Liver (tissue), 8 donors: ENCODE measurements at regions not wholly inside any gene's neighbourhood (a gene's known extent, or its start where the extent isn't known, plus 50 kb on each side); places are given as distances from the start of the nearest gene placed in this dataset.

Source experiments
- DNase-seq: peaks from one replicate; pipeline ENCODE4 v3.0.0-alpha.2; 2017; ENCODE audit warnings: low spot score
- H3K27ac ChIP-seq, 2 donors: one replicate each; pipeline ENCODE4 v1.7.0; 2013; ENCODE audit warnings: inconsistent platforms in 2 of 2, low read length in 2 of 2, control low read depth in 1 of 2, low read depth in 1 of 2, mild to moderate bottlenecking in 1 of 2
- H3K27me3 ChIP-seq, 4 donors: one replicate each; pipeline versions ENCODE4 v1.6.1 to v1.7.0; 2013; ENCODE audit warnings: low read length in 3 of 4, inconsistent platforms in 1 of 4, mild to moderate bottlenecking in 1 of 4, moderate library complexity in 1 of 4; ENCODE audit not compliant: control insufficient read depth in 4 of 4, insufficient read depth in 4 of 4
- H3K36me3 ChIP-seq, 4 donors: one replicate each; pipeline versions ENCODE4 v1.6.1 to v1.7.0; 2013; ENCODE audit warnings: low read length in 3 of 4, mild to moderate bottlenecking in 3 of 4, low read depth in 1 of 4, moderate library complexity in 1 of 4; ENCODE audit not compliant: control insufficient read depth in 4 of 4, insufficient read depth in 3 of 4
- H3K4me1 ChIP-seq, 4 donors: one replicate each; pipeline versions ENCODE4 v1.6.1 to v1.7.0; 2013; ENCODE audit warnings: low read length in 3 of 4, mild to moderate bottlenecking in 3 of 4, moderate library complexity in 1 of 4; ENCODE audit not compliant: control insufficient read depth in 4 of 4, insufficient read depth in 4 of 4
- H3K4me3 ChIP-seq, 3 donors: one replicate each; pipeline versions ENCODE4 v1.6.1 to v1.7.0; 2013; ENCODE audit warnings: low read length in 3 of 3, control low read depth in 1 of 3, low read depth in 1 of 3, mild to moderate bottlenecking in 1 of 3
- H3K9ac ChIP-seq, 2 donors: one replicate each; pipeline ENCODE4 v1.7.0; 2013; ENCODE audit warnings: low read length in 2 of 2, mild to moderate bottlenecking in 2 of 2, moderate library complexity in 2 of 2, control low read depth in 1 of 2, low read depth in 1 of 2
- H3K9me3 ChIP-seq, 4 donors: one replicate each; pipeline versions ENCODE4 v1.6.1 to v1.7.0; 2013; ENCODE audit warnings: low read length in 3 of 4; ENCODE audit not compliant: control insufficient read depth in 4 of 4
- ATF3 ChIP-seq: IDR thresholded peaks from 2 replicates; pipeline ENCODE4 v1.6.1; 2016; ENCODE audit warnings: antibody characterized with exemption
- EGR1 ChIP-seq, 2 donors: IDR thresholded peaks; 2 replicates each; pipeline ENCODE4 v1.6.1; 2016 to 2018; ENCODE audit warnings: antibody characterized with exemption in 2 of 2, low read depth in 2 of 2
- FOXA1 ChIP-seq: IDR thresholded peaks from 2 replicates; pipeline ENCODE4 v1.6.1; 2016; ENCODE audit warnings: antibody characterized with exemption
- FOXA2 ChIP-seq: IDR thresholded peaks from 2 replicates; pipeline ENCODE4 v1.6.1; 2016; ENCODE audit warnings: antibody characterized with exemption
- GABPA ChIP-seq, 2 donors: IDR thresholded peaks in 1 of 2; conservative IDR thresholded peaks in 1 of 2; 2 replicates each; pipeline ENCODE4 v1.6.1; 2016; ENCODE audit warnings: antibody characterized with exemption in 2 of 2, mild to moderate bottlenecking in 1 of 2, moderate library complexity in 1 of 2
- HNF4A ChIP-seq, 2 donors: conservative IDR thresholded peaks; 2 replicates each; pipeline ENCODE4 v1.6.1; 2016; ENCODE audit warnings: antibody characterized with exemption in 2 of 2, mild to moderate bottlenecking in 2 of 2
- HNF4G ChIP-seq: IDR thresholded peaks from 2 replicates; pipeline ENCODE4 v1.6.1; 2016; ENCODE audit warnings: antibody characterized with exemption
- NR2F2 ChIP-seq: IDR thresholded peaks from 2 replicates; pipeline ENCODE4 v1.6.1; 2016; ENCODE audit warnings: antibody characterized with exemption
- RAD21 ChIP-seq, 2 donors: IDR thresholded peaks; 2 replicates each; pipeline ENCODE4 v1.6.1; 2016; ENCODE audit warnings: antibody characterized with exemption in 2 of 2, mild to moderate bottlenecking in 2 of 2
- REST ChIP-seq: IDR thresholded peaks from 2 replicates; pipeline ENCODE4 v1.6.1; 2016; ENCODE audit warnings: antibody characterized with exemption, mild to moderate bottlenecking
- SP1 ChIP-seq: IDR thresholded peaks from 2 replicates; pipeline ENCODE4 v1.6.1; 2018; ENCODE audit warnings: antibody characterized with exemption, mild to moderate bottlenecking
- TAF1 ChIP-seq: conservative IDR thresholded peaks from 2 replicates; pipeline ENCODE4 v1.6.1; 2016; ENCODE audit warnings: antibody characterized with exemption, mild to moderate bottlenecking
- YY1 ChIP-seq: IDR thresholded peaks from 2 replicates; pipeline ENCODE4 v1.6.1; 2016; ENCODE audit warnings: antibody characterized with exemption, mild to moderate bottlenecking
- ZBTB33 ChIP-seq: IDR thresholded peaks from 2 replicates; pipeline ENCODE4 v1.6.1; 2016; ENCODE audit warnings: antibody characterized with exemption
- WGBS: extraction: QIAGEN DNeasy Blood & Tissue Kit; methylation state at CpG from one replicate; pipeline ENCODE4 v1.1.7; 2013; 5-methylcytosine and 5-hydroxymethylcytosine counted together
- TF ChIP-seq, protein P1 (sequence below): fragments of 150-350 bp; IDR thresholded peaks from 2 replicates; pipeline ENCODE4 v1.5.1; 2017; ENCODE audit warnings: improper control_type of control experiment, low read depth, low read length; ENCODE audit not compliant: missing input control
- donor health status: healthy.
- donor health status: healthy.
- donor health status: healthy.
- donor health status: healthy.
- donor health status: healthy.

- 76% methylated on average over 4 of the region's 4 CpGs for WGBS
- no peaks in the 10 kb centered on the region for H3K9me3 ChIP-seq
- no peak overlapping the region for H3K27ac ChIP-seq
- no peaks in the 10 kb centered on the region for H3K36me3 ChIP-seq
- no peak for DNase-seq
- TF ChIP-seq GABPA (IDR thresholded peaks at IDR 0.05 in 1 of 2, conservative IDR thresholded peaks at IDR 0.05 in 1 of 2): no peak
- TF ChIP-seq, protein P1, sequence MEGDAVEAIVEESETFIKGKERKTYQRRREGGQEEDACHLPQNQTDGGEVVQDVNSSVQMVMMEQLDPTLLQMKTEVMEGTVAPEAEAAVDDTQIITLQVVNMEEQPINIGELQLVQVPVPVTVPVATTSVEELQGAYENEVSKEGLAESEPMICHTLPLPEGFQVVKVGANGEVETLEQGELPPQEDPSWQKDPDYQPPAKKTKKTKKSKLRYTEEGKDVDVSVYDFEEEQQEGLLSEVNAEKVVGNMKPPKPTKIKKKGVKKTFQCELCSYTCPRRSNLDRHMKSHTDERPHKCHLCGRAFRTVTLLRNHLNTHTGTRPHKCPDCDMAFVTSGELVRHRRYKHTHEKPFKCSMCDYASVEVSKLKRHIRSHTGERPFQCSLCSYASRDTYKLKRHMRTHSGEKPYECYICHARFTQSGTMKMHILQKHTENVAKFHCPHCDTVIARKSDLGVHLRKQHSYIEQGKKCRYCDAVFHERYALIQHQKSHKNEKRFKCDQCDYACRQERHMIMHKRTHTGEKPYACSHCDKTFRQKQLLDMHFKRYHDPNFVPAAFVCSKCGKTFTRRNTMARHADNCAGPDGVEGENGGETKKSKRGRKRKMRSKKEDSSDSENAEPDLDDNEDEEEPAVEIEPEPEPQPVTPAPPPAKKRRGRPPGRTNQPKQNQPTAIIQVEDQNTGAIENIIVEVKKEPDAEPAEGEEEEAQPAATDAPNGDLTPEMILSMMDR: no peak
- TF ChIP-seq TAF1: no peak
- no peak for TF ChIP-seq SP1
- no peak for TF ChIP-seq FOXA1
- no peak for TF ChIP-seq REST
- no peak overlapping the region for H3K9ac ChIP-seq
- H3K4me3 ChIP-seq: no peak overlapping the region
- H3K4me1 ChIP-seq: peaks cover 0 to 2% (median 0%) of the 10 kb centered on the region in 4 donors
- H3K27me3 ChIP-seq: no peaks in the 10 kb centered on the region
These were observed 101.7 kb upstream of the TRIM77 start for GRCh38 chr11:89608234-89608966.

- Histone ChIP-seq H3K9ac (no peak overlapping the region), H3K4me3 (no peak overlapping the region), H3K4me1 (peaks cover 0 to 2% (median 0%) of the 10 kb centered on the region in 4 donors), H3K9me3 (no peaks in the 10 kb centered on the region), H3K27ac (no peak overlapping the region), H3K27me3 (no peaks in the 10 kb centered on the region), H3K36me3 (no peaks in the 10 kb centered on the region)
- DNase-seq: no peak
- 63% methylated on average over 4 of the region's 4 CpGs for WGBS
- TF ChIP-seq REST: no peak
- TF ChIP-seq, protein P1: no peak
- TF ChIP-seq RAD21 (IDR thresholded peaks at IDR 0.05): no peak
- TF ChIP-seq SP1: no peak
- no peak for TF ChIP-seq EGR1 (IDR thresholded peaks at IDR 0.05; ENCODE audit: low read depth in 2 of 2)
- no peak for TF ChIP-seq TAF1
- no peak for TF ChIP-seq FOXA2
- TF ChIP-seq HNF4G: no peak
- no peak for TF ChIP-seq HNF4A (conservative IDR thresholded peaks at IDR 0.05)
- TF ChIP-seq ATF3: no peak
- no peak for TF ChIP-seq YY1
- TF ChIP-seq FOXA1: no peak
- no peak for TF ChIP-seq NR2F2
- TF ChIP-seq ZBTB33: no peak
These were observed 98.0 kb upstream of the TRIM77 start for GRCh38 chr11:89612096-89612495.
